Osteocyte (in vitro differentiated cells): ENCODE measurements at regions not wholly inside any gene's neighbourhood (a gene's known extent, or its start where the extent isn't known, plus 50 kb on each side); places are given as distances from the start of the nearest gene placed in this dataset.

Experiments used
- DNase-seq: peaks from one replicate; pipeline ENCODE4 v3.0.0; 2021; ENCODE audit warnings: mixed read lengths; ENCODE audit not compliant: unreplicated experiment; ENCODE audit errors: extremely low spot score
- H3K27ac Mint-ChIP-seq: one replicate; pipeline ENCODE4 v1.8.0; 2021; ENCODE audit warnings: mild to moderate bottlenecking, mixed read lengths; ENCODE audit not compliant: unreplicated experiment
- H3K27me3 Mint-ChIP-seq: one replicate; pipeline ENCODE4 v1.8.0; 2021; ENCODE audit warnings: mixed read lengths; ENCODE audit not compliant: unreplicated experiment
- H3K36me3 Mint-ChIP-seq: one replicate; pipeline ENCODE4 v1.8.0; 2021; ENCODE audit warnings: mixed read lengths; ENCODE audit not compliant: unreplicated experiment
- H3K4me1 Mint-ChIP-seq: one replicate; pipeline ENCODE4 v1.8.0; 2021; ENCODE audit warnings: mixed read lengths; ENCODE audit not compliant: unreplicated experiment
- H3K4me3 Mint-ChIP-seq: one replicate; pipeline ENCODE4 v1.8.0; 2021; ENCODE audit warnings: mild to moderate bottlenecking, moderate library complexity, mixed read lengths; ENCODE audit not compliant: unreplicated experiment
- H3K9me3 Mint-ChIP-seq: one replicate; pipeline ENCODE4 v1.8.0; 2021; ENCODE audit warnings: mixed read lengths; ENCODE audit not compliant: unreplicated experiment
- CTCF ChIP-seq: fragments of 200-600 bp; sonication (generic); IDR thresholded peaks from 2 replicates; pipeline ENCODE4 v1.5.0; 2021; ENCODE audit warnings: antibody characterized with exemption, mild to moderate bottlenecking, moderate library complexity

DNA sequence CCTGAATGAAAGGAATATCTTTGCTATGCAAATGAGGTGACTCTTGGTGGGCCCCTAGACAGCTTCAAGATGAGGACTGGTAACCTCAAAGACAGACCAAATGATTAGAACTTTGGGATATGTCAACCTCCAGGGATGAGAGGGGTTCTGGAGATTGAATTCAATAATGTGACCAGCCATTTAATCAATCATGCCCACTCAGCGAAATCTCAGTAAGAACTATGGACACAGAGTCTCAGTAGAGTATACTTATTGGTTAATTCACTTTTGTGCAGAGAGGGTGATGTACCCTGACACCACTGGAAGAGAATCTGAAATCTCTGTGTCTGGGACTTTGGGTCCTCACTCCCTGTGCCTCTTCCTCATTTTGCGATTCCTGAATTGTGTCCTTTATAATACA is 662.8 kb downstream of the OLFM4 start:
- no peaks in the 10 kb centered on the region for H3K36me3 Mint-ChIP-seq
- no peaks in the 10 kb centered on the region for H3K4me1 Mint-ChIP-seq
- H3K9me3 Mint-ChIP-seq = peaks cover 31% of the 10 kb centered on the region
- H3K27ac Mint-ChIP-seq = no peak overlapping the region
- no peaks in the 10 kb centered on the region for H3K27me3 Mint-ChIP-seq
- H3K4me3 Mint-ChIP-seq = no peak overlapping the region
- no peak for TF ChIP-seq CTCF
- DNase-seq = no peak

GRCh38 chr13:53694814-53695532 is 666.4 kb downstream of the OLFM4 start:
- peaks cover 40% of the 10 kb centered on the region for H3K9me3 Mint-ChIP-seq
- no peak overlapping the region for H3K27ac Mint-ChIP-seq
- DNase-seq = no peak
- no peaks in the 10 kb centered on the region for H3K36me3 Mint-ChIP-seq
- no peaks in the 10 kb centered on the region for H3K27me3 Mint-ChIP-seq
- no peaks in the 10 kb centered on the region for H3K4me1 Mint-ChIP-seq
- no peak overlapping the region for H3K4me3 Mint-ChIP-seq
- no peak for TF ChIP-seq CTCF

GRCh38 chr13:53703371-53704080 is 674.9 kb downstream of the OLFM4 start:
- no peaks in the 10 kb centered on the region for H3K4me1 Mint-ChIP-seq
- H3K27ac Mint-ChIP-seq = no peak overlapping the region
- TF ChIP-seq CTCF = no peak
- H3K27me3 Mint-ChIP-seq = no peaks in the 10 kb centered on the region
- no peak for DNase-seq
- H3K36me3 Mint-ChIP-seq = no peaks in the 10 kb centered on the region
- no peak overlapping the region for H3K4me3 Mint-ChIP-seq
- H3K9me3 Mint-ChIP-seq = peaks cover 16% of the 10 kb centered on the region

DNA sequence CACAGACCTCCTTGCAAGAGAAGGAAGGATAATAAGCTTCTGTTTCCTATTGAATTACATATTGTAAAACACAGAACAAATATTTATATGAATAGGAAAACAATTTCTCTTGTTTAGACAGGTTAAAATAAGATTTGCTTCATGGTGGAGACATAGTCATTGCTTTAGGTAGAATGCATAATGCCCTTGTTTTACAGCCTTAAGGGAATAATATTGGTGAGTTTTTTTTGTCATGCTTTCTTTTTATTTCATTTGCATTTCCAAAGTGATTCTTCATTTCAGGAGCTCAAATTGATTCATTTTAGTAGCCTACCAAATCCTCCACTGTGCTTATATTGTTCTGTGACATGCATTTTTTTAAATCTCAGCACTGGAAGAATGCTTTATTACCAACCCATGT is 690.7 kb downstream of the OLFM4 start:
- Mint-ChIP-seq H3K9me3 (peaks cover 33% of the 10 kb centered on the region), H3K4me1 (no peaks in the 10 kb centered on the region), H3K4me3 (no peak overlapping the region), H3K27ac (no peak overlapping the region), H3K36me3 (no peaks in the 10 kb centered on the region), H3K27me3 (no peaks in the 10 kb centered on the region)
- DNase-seq = no peak
- no peak for TF ChIP-seq CTCF

- Mint-ChIP-seq H3K27ac (no peak overlapping the region), H3K9me3 (peaks cover 22% of the 10 kb centered on the region), H3K4me1 (no peaks in the 10 kb centered on the region), H3K36me3 (no peaks in the 10 kb centered on the region), H3K27me3 (no peaks in the 10 kb centered on the region), H3K4me3 (no peak overlapping the region)
- no peak for DNase-seq
- TF ChIP-seq CTCF = no peak
Observed at GRCh38 chr13:53732664-53733063, 704.1 kb downstream of the OLFM4 start.
